ENCODE measurements at regions not wholly inside any gene's neighbourhood (a gene's known extent, or its start where the extent isn't known, plus 50 kb on each side); places are given as distances from the start of the nearest gene placed in this dataset.

- TF ChIP-seq, protein P1, sequence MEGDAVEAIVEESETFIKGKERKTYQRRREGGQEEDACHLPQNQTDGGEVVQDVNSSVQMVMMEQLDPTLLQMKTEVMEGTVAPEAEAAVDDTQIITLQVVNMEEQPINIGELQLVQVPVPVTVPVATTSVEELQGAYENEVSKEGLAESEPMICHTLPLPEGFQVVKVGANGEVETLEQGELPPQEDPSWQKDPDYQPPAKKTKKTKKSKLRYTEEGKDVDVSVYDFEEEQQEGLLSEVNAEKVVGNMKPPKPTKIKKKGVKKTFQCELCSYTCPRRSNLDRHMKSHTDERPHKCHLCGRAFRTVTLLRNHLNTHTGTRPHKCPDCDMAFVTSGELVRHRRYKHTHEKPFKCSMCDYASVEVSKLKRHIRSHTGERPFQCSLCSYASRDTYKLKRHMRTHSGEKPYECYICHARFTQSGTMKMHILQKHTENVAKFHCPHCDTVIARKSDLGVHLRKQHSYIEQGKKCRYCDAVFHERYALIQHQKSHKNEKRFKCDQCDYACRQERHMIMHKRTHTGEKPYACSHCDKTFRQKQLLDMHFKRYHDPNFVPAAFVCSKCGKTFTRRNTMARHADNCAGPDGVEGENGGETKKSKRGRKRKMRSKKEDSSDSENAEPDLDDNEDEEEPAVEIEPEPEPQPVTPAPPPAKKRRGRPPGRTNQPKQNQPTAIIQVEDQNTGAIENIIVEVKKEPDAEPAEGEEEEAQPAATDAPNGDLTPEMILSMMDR (conservative IDR thresholded peaks at IDR 0.05; ENCODE audit: low read length): no peak
- no peak for TF ChIP-seq EZH2phosphoT487 (IDR thresholded peaks at IDR 0.05; ENCODE audit: borderline replicate concordance)
Measured at GRCh38 chr10:131022981-131023380, 288.5 kb downstream of the TCERG1L start.
